Keratinocyte (primary cell): ENCODE measurements at regions not wholly inside any gene's neighbourhood (a gene's known extent, or its start where the extent isn't known, plus 50 kb on each side); places are given as distances from the start of the nearest gene placed in this dataset.

Experiments used
- CTCF ChIP-seq, 3 experiments: IDR thresholded peaks in 1 of 3; conservative IDR thresholded peaks in 1 of 3; optimal IDR thresholded peaks in 1 of 3; 2 replicates in 2 of 3; 3 replicates in 1 of 3; pipeline versions ENCODE3 to v1.5.1; 2011; ENCODE audit warnings: low read length in 3 of 3, mild to moderate bottlenecking in 3 of 3, moderate library complexity in 2 of 3, control low read depth in 1 of 3, inconsistent platforms in 1 of 3; ENCODE audit not compliant: insufficient read depth in 2 of 3; ENCODE audit errors: extremely low read depth in 1 of 3
- EZH2 ChIP-seq: IDR thresholded peaks from one replicate; pipeline ENCODE4 v1.6.1; 2012; ENCODE audit warnings: inconsistent platforms, mild to moderate bottlenecking, low read length, moderate library complexity

- TF ChIP-seq EZH2 = no peak
- TF ChIP-seq CTCF (optimal IDR thresholded peaks at IDR 0.05 in 1 of 3, IDR thresholded peaks at IDR 0.05 in 1 of 3, conservative IDR thresholded peaks at IDR 0.05 in 1 of 3; ENCODE audit: extremely low read depth in 1 of 3, insufficient read depth in 2 of 3, low read length in 3 of 3) = no peak
Observed at GRCh38 chr7:36005876-36006275, 147.2 kb upstream of the EEPD1 start.
